Loucy (cell line): ENCODE measurements at regions not wholly inside any gene's neighbourhood (a gene's known extent, or its start where the extent isn't known, plus 50 kb on each side); places are given as distances from the start of the nearest gene placed in this dataset.
"Not testable (repeated sequence)": the region's sequence is repeated elsewhere in the genome, so short reads cannot be mapped to it uniquely, and the experiment has no call there.

Source experiments
- H2AFZ ChIP-seq: fragments of 200-600 bp; sonication (generic); 2 replicates; pipeline ENCODE4 v1.6.0; 2016; ENCODE audit warnings: antibody characterized with exemption, mild to moderate bottlenecking, low read length, moderate library complexity
- H3F3A ChIP-seq: fragments of 200-600 bp; 2 replicates; pipeline ENCODE4 v1.6.0; 2016; ENCODE audit warnings: antibody characterized with exemption, low read depth, mild to moderate bottlenecking
- H3K27me3 ChIP-seq: fragments of 200-600 bp; sonication (generic); 2 replicates; pipeline ENCODE4 v1.6.1; 2014; ENCODE audit warnings: low read length, mild to moderate bottlenecking; ENCODE audit not compliant: insufficient read depth, poor library complexity, severe bottlenecking
- H3K36me3 ChIP-seq: fragments of 200-600 bp; sonication (generic); 2 replicates; pipeline ENCODE4 v1.6.1; 2016; ENCODE audit warnings: low read length; ENCODE audit not compliant: insufficient read depth
- H3K4me1 ChIP-seq: fragments of 200-600 bp; sonication (generic); 2 replicates; pipeline ENCODE4 v1.5.1; 2014; ENCODE audit warnings: low read length, mild to moderate bottlenecking; ENCODE audit not compliant: insufficient read depth, poor library complexity, severe bottlenecking
- H3K4me2 ChIP-seq: fragments of 200-600 bp; sonication (generic); 2 replicates; pipeline ENCODE4 v1.6.0; 2014; ENCODE audit warnings: antibody characterized with exemption, low read length, low read depth, mild to moderate bottlenecking; ENCODE audit not compliant: poor library complexity, severe bottlenecking
- H3K4me3 ChIP-seq: fragments of 200-600 bp; sonication (generic); 2 replicates; pipeline ENCODE4 v1.5.1; 2014; ENCODE audit warnings: low read length, mild to moderate bottlenecking, mixed read lengths; ENCODE audit not compliant: poor library complexity, severe bottlenecking
- H3K79me2 ChIP-seq: fragments of 200-600 bp; sonication (generic); 2 replicates; pipeline ENCODE4 v1.6.1; 2014; ENCODE audit warnings: low read length; ENCODE audit not compliant: insufficient read depth
- H3K9ac ChIP-seq: fragments of 200-600 bp; sonication (generic); 2 replicates; pipeline ENCODE4 v1.6.0; 2014; ENCODE audit warnings: mild to moderate bottlenecking, low read depth, low read length, moderate library complexity; ENCODE audit not compliant: poor library complexity, severe bottlenecking
- H3K9me2 ChIP-seq: fragments of 200-600 bp; sonication (generic); replicated peaks from 2 replicates; pipeline ENCODE4 v1.6.1; 2016; ENCODE audit warnings: low read depth, low read length, mixed read lengths
- H3K9me3 ChIP-seq: fragments of 200-600 bp; sonication (generic); 2 replicates; pipeline ENCODE4 v1.6.1; 2014; ENCODE audit warnings: mild to moderate bottlenecking, antibody characterized with exemption, low read length, low read depth; ENCODE audit not compliant: insufficient read depth
- H4K20me1 ChIP-seq: fragments of 200-600 bp; sonication (generic); 2 replicates; pipeline ENCODE4 v1.6.0; 2014; ENCODE audit warnings: antibody characterized with exemption, low read length, mild to moderate bottlenecking; ENCODE audit not compliant: insufficient read depth, poor library complexity, severe bottlenecking
- EZH2phosphoT487 ChIP-seq: fragments of 200-600 bp; IDR thresholded peaks from 2 replicates; pipeline ENCODE4 v1.6.1; 2018; ENCODE audit warnings: antibody characterized with exemption, mild to moderate bottlenecking, moderate library complexity, borderline replicate concordance
- TF ChIP-seq, protein P1 (sequence below): fragments of 200-600 bp; sonication (generic); conservative IDR thresholded peaks from 2 replicates; pipeline ENCODE4 v1.5.1; 2014; ENCODE audit warnings: mild to moderate bottlenecking, antibody characterized with exemption, low read length

GRCh38 chr4:188341428-188341827, 202.2 kb downstream of the TRIML1 start:
- Histone ChIP-seq H3K4me1 (no peaks in the 10 kb centered on the region), H3K79me2 (no peaks in the 10 kb centered on the region), H3K4me2 (no peak overlapping the region), H3K36me3 (no peaks in the 10 kb centered on the region), H3K9me2 (no peaks in the 10 kb centered on the region), H3K9me3 (peaks cover 16% of the 10 kb centered on the region; the same call in 1 of the 2 replicates), H3F3A (no peaks in the 10 kb centered on the region), H2AFZ (no peak overlapping the region), H3K4me3 (no peak overlapping the region), H3K27me3 (no peaks in the 10 kb centered on the region), H4K20me1 (no peaks in the 10 kb centered on the region), H3K9ac (no peak overlapping the region)
- no peak for TF ChIP-seq EZH2phosphoT487
- TF ChIP-seq, protein P1, sequence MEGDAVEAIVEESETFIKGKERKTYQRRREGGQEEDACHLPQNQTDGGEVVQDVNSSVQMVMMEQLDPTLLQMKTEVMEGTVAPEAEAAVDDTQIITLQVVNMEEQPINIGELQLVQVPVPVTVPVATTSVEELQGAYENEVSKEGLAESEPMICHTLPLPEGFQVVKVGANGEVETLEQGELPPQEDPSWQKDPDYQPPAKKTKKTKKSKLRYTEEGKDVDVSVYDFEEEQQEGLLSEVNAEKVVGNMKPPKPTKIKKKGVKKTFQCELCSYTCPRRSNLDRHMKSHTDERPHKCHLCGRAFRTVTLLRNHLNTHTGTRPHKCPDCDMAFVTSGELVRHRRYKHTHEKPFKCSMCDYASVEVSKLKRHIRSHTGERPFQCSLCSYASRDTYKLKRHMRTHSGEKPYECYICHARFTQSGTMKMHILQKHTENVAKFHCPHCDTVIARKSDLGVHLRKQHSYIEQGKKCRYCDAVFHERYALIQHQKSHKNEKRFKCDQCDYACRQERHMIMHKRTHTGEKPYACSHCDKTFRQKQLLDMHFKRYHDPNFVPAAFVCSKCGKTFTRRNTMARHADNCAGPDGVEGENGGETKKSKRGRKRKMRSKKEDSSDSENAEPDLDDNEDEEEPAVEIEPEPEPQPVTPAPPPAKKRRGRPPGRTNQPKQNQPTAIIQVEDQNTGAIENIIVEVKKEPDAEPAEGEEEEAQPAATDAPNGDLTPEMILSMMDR, result no peak

DNA sequence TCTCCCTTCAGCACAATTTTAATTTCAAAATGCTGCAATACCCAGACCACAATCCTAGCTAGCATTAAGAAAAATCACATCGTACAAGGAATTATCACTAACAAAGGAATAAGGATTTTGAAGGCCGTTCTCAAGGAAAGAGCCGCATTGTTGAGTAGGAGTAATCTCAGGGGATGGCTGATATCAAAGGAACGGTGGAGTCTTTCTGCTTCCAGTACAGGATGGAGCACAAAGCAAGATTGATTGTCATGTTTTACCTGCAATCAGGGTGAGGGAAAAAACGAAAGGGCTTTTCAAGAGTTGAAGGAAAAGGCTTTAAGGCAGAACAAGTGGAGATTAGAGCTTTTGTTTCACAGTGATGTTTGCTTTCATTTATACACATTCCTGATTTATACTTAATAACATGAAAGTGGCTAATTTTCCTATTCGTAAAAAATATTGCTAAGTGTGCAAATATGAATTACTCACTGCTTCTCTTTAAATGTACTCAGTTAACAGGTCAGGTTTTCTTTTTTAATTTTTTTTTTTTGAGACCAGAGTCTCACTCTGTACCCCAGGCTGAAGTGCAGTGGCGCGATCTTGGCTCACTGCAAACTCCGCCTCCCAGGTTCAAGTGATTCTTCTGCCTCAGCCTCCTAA, 207.0 kb downstream of the TRIML1 start:
- no peaks in the 10 kb centered on the region for H3K9me2 ChIP-seq
- no peaks in the 10 kb centered on the region for H3K27me3 ChIP-seq
- H3K4me3 ChIP-seq, result no peak overlapping the region
- no peaks in the 10 kb centered on the region for H3K79me2 ChIP-seq
- H3K9me3 ChIP-seq, result peaks cover 16% of the 10 kb centered on the region; the same call in 1 of the 2 replicates
- TF ChIP-seq EZH2phosphoT487, result no peak
- TF ChIP-seq, protein P1, result no peak
- H3K9ac ChIP-seq, result no peak overlapping the region
- no peak overlapping the region for H2AFZ ChIP-seq
- H4K20me1 ChIP-seq, result no peaks in the 10 kb centered on the region
- no peaks in the 10 kb centered on the region for H3K36me3 ChIP-seq
- H3F3A ChIP-seq, result no peaks in the 10 kb centered on the region
- no peak overlapping the region for H3K4me2 ChIP-seq
- no peaks in the 10 kb centered on the region for H3K4me1 ChIP-seq

DNA sequence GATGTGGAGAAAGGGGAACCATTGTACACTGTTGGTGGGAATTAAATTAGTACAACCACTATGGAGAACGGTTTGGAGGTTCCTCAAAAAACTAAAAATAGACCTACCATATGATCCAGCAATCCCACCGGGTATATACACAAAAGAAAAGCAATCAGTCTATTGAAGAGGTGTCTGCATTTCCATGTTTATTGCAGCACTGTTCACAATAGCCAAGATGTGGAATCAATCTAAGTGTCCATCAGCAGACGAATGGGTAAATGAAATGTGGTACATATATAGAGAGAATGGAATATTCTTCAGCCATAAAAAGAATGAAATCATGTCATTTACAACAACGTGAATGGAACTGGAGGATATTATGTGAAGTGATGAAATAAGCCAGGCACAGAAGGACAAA, 208.1 kb downstream of the TRIML1 start:
- H3K36me3 ChIP-seq, result no peaks in the 10 kb centered on the region
- no peaks in the 10 kb centered on the region for H3K4me1 ChIP-seq
- no peak overlapping the region for H3K4me3 ChIP-seq
- TF ChIP-seq, protein P1, result no peak
- TF ChIP-seq EZH2phosphoT487, result no peak
- no peaks in the 10 kb centered on the region for H3F3A ChIP-seq
- H3K79me2 ChIP-seq, result no peaks in the 10 kb centered on the region
- H3K4me2 ChIP-seq, result no peak overlapping the region
- no peaks in the 10 kb centered on the region for H4K20me1 ChIP-seq
- H3K9ac ChIP-seq, result no peak overlapping the region
- H3K27me3 ChIP-seq, result no peaks in the 10 kb centered on the region
- no peak overlapping the region for H2AFZ ChIP-seq
- H3K9me3 ChIP-seq, result peaks cover 9% of the 10 kb centered on the region; the same call in 1 of the 2 replicates
- H3K9me2 ChIP-seq, result no peaks in the 10 kb centered on the region

DNA sequence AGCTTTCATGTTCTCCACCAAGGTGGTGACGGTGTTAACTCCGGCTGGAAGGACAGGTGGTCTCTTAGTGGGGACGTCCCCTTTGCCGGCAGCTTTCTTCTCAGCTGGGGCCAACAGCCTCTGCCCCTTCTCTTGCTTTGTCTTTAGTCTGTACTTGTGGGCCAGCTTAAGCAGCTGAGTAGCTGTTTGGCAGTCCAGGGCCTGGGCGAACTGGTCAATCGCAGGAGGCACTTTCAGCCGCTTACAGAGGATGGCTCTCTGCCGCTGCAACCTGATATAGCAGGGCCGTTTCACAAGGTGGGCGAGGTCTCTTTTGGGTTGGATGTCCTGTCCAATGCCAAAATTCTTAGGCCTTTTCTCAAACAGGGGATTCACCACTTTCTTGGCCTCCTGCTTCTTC, 210.3 kb downstream of the TRIML1 start:
- H3F3A ChIP-seq, H3K9ac ChIP-seq, H3K9me2 ChIP-seq, H3K36me3 ChIP-seq, H4K20me1 ChIP-seq, H3K79me2 ChIP-seq, H3K9me3 ChIP-seq, H2AFZ ChIP-seq, H3K4me3 ChIP-seq, H3K27me3 ChIP-seq, H3K4me2 ChIP-seq, H3K4me1 ChIP-seq: not testable (repeated sequence)
